Esophagus (tissue), 2 donors: ENCODE measurements at regions not wholly inside any gene's neighbourhood (a gene's known extent, or its start where the extent isn't known, plus 50 kb on each side); places are given as distances from the start of the nearest gene placed in this dataset.

Experiments used
- H3K27ac ChIP-seq, 2 donors: one replicate each; pipeline ENCODE4 v1.5.1; 2013; ENCODE audit warnings: low read depth in 2 of 2, mild to moderate bottlenecking in 2 of 2, inconsistent platforms in 1 of 2, low read length in 1 of 2, moderate library complexity in 1 of 2
- H3K27me3 ChIP-seq, 2 donors: one replicate each; pipeline ENCODE4 v1.6.1; 2013; ENCODE audit warnings: low read length in 2 of 2, control low read depth in 1 of 2, mild to moderate bottlenecking in 1 of 2; ENCODE audit not compliant: insufficient read depth in 2 of 2, control insufficient read depth in 1 of 2
- H3K36me3 ChIP-seq, 2 donors: one replicate each; pipeline ENCODE4 v1.6.1; 2013; ENCODE audit warnings: low read length in 1 of 2; ENCODE audit not compliant: control insufficient read depth in 2 of 2, insufficient read depth in 2 of 2
- H3K4me1 ChIP-seq, 2 donors: one replicate each; pipeline ENCODE4 v1.6.1; 2013; ENCODE audit warnings: low read length in 1 of 2; ENCODE audit not compliant: control insufficient read depth in 2 of 2, insufficient read depth in 2 of 2
- H3K4me3 ChIP-seq, 2 donors: one replicate each; pipeline ENCODE4 v1.5.1; 2013; ENCODE audit warnings: low read length in 2 of 2, mild to moderate bottlenecking in 2 of 2, low read depth in 1 of 2, moderate library complexity in 1 of 2
- H3K9me3 ChIP-seq, 2 donors: one replicate each; pipeline ENCODE4 v1.6.1; 2013; ENCODE audit warnings: mild to moderate bottlenecking in 2 of 2, low read depth in 1 of 2, low read length in 1 of 2, moderate library complexity in 1 of 2; ENCODE audit not compliant: control insufficient read depth in 2 of 2, insufficient read depth in 1 of 2
- WGBS, 2 donors: extraction: QIAGEN DNeasy Blood & Tissue Kit; methylation state at CpG; one replicate each; pipeline ENCODE4 v1.1.7; 2013; 5-methylcytosine and 5-hydroxymethylcytosine counted together
- donor health status: healthy with polysubstance abuse.
- donor health status: Bipolar disorder and iron deficiency.

DNA sequence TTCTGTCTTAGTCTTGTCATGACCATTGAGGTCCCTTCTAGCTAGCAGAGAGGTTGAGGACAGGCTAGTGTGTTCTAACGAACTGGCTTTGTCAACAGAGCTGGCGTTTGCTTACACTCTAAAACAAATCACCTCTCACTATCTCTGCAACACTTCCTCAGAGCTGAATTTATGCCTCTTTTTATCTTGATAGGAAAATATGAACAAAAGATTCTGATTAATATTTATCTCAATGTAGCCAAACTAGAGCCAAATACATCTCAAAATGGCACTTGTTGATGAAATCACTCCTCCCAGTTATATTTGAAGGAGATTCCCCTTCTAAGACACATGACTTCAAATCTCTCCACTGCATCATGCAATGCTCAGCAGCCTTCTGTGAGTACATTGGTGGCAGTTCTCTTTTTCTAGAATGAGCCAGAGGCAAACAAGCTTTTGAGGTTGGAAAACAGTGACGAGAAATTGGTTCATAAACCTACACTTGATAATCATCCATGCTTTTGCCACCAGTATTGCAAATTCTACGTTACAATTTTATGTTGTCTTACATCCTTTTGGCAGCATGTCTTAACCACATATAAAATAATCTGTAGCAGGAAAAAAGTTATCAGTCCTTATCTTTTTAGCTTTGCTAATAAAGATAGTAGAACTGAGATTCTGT, 615.7 kb upstream of the CITED2 start:
- no peaks in the 10 kb centered on the region for H3K9me3 ChIP-seq
- no peaks in the 10 kb centered on the region for H3K4me1 ChIP-seq
- H3K4me3 ChIP-seq = no peak overlapping the region
- H3K36me3 ChIP-seq = no peaks in the 10 kb centered on the region
- H3K27me3 ChIP-seq = no peaks in the 10 kb centered on the region
- WGBS, 2 donors = 61 to 68% methylated on average over 4 of the region's 4 CpGs
- no peak overlapping the region for H3K27ac ChIP-seq

DNA sequence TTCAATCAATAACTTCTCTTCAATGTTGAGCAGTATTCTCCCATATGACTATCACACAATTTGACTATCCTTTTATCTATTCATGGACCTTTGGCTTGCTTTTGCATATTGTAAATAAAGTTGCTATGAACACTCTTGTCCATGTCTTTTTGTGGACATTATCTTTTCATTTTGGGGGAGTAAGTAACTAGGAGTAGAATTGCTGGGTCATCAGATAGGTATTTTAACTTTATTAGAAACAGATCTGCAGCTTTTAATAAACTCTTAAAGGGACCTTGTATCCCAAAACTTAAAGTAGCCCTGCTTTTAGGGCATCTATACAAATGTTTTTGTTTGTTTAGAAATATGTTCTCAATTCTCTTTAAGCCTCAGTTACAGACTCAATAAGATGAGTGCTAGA, 614.2 kb upstream of the CITED2 start:
- Histone ChIP-seq H3K4me1 (no peaks in the 10 kb centered on the region), H3K36me3 (no peaks in the 10 kb centered on the region), H3K27ac (no peak overlapping the region), H3K4me3 (no peak overlapping the region), H3K9me3 (no peaks in the 10 kb centered on the region), H3K27me3 (no peaks in the 10 kb centered on the region)

DNA sequence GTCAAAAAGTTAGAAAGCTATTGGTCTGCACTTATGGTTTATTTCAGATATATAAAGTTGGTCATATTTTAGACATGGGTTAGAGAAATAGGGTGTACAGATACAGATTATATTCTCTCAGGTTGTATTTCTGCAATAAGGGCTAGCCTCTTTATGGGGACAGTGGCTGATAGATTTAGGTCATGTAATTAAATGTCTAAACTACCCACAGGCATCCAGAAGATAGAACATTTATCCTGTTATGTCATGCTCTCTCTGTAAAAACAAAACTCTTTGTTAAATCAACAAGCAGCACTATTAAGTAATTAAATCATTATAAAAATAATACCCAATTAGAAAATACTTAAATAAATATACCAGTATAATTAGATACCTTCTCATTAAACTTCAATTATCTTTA, 612.6 kb upstream of the CITED2 start:
- H3K9me3 ChIP-seq = no peaks in the 10 kb centered on the region
- H3K36me3 ChIP-seq = no peaks in the 10 kb centered on the region
- H3K27me3 ChIP-seq = no peaks in the 10 kb centered on the region
- no peaks in the 10 kb centered on the region for H3K4me1 ChIP-seq
- no peak overlapping the region for H3K27ac ChIP-seq
- no peak overlapping the region for H3K4me3 ChIP-seq

DNA sequence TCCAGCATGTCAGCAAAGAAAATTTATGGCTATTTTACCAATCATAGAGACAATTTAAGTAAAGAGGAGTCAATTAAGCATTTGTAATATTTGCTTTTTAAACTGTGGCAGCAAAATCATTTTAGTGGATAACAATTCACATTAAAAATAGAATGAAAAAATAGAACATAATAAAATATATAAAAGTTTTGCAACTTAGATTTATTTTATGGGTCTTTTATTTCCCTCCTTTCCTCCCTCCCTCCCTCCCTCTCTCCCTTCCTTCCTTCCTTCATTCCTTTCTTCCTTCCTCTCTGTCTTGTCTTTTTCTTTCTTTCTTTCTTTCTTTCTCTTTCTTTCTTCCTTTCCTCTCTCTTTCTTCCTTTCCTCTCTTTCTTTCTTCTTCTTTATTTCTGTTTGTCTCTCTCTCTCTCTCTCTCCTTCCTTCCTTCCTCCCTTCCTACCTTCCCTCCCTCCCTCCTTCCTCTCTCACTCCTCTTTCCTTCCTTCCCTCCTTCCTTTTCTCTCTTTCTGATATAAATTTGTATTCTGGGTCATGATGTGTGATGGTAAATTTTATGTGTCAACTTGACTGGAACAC, 610.9 kb upstream of the CITED2 start:
- H3K27ac ChIP-seq = no peak overlapping the region
- no peak overlapping the region for H3K4me3 ChIP-seq

DNA sequence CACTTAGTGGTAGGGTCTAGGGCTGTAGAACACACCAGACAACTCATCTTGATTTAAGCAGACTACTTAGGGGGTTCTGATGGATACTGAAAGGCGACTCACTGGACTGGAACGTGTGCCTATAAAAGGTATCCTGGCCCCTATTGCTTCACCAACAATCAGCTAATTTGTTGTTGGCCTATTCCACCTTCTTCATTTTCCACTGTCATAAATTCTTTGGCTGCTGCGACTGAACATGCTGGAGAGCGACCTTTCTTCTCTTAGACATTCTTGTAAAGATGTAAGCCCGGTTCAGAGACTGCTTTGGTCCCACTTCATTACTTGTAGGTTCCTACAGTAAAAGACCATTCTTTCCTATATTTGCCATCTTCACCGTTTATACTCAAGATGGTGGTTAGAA, 609.9 kb upstream of the CITED2 start:
- Histone ChIP-seq H3K4me1 (no peaks in the 10 kb centered on the region), H3K36me3 (no peaks in the 10 kb centered on the region), H3K9me3 (no peaks in the 10 kb centered on the region), H3K27ac (peak overlapping the region in 1 of 2 donors; percentile 68), H3K27me3 (no peaks in the 10 kb centered on the region), H3K4me3 (no peak overlapping the region)
- WGBS, 2 donors = 94% methylated on average over 6 of the region's 6 CpGs

More for the DNA sequence above, 610.9 kb upstream of the CITED2 start:
- Histone ChIP-seq H3K27me3 (no peaks in the 10 kb centered on the region), H3K36me3 (no peaks in the 10 kb centered on the region), H3K4me1 (no peaks in the 10 kb centered on the region), H3K9me3 (no peaks in the 10 kb centered on the region)

DNA sequence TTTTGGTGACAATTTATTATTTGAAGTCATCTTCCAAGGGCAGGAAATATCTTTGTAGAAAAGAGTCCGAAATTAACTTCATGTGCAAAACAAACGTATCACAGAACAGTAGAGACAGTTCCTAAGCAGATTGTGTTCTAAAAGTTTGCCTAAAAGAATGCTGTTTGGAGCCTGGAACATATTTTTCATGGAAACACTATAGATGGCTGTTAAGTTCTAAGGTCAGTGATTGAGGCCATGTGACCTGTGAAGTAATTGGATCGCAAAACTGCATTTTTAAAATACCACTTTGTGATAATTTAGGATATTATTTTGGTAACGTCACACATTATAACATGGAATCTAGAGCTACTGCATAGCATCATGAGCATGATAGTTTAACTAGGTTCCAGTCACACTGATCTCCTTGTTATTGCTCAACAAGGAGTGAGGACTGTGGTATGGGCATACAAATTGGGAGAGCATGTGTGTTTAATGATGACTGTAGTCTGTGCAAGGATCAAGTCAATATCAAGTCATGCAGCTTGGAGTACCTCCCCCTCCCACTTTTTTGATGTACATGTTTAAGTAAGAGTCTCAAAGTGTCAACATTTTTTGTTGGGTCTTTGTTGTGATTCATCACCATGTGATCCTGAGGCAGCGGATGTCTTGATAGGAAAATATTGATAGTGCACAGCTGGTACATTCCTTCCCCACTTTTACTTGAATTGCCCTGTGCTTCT, 609.3 kb upstream of the CITED2 start:
- Histone ChIP-seq H3K36me3 (no peaks in the 10 kb centered on the region), H3K27ac (peak overlapping the region in 1 of 2 donors; percentile 68), H3K4me1 (no peaks in the 10 kb centered on the region), H3K9me3 (no peaks in the 10 kb centered on the region), H3K4me3 (no peak overlapping the region), H3K27me3 (no peaks in the 10 kb centered on the region)
- WGBS, 2 donors = 68 to 72% methylated on average over 5 of the region's 5 CpGs

DNA sequence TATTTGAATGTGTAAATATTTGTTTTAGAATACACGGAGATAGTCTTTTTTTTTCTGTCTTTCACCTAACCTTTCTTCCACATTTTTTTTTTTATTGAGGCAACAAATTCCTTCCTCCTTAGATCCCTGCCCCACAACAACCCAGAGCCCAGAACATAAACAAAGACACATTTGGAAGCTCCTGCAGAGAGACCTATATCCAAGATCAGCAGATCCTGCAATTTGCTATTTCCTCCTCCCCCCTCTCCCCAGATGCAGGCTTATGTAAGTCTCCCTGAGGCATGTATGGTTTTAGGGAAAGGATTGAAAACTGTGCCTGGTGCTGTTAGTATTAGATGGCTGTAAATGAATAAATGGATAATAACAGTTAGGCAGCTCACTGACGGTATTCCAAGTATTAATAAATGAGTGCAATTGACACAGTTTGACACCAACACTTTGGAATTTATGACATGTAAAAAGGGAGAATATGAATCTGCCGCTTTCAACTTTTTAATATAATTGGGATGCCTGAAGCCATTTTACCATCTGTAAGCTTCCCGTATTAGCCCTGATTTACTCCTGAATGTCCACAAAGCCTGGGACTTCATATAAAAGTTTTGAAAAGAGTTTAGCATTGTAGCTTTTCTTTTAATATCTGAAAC, 608.3 kb upstream of the CITED2 start:
- H3K4me1 ChIP-seq = no peaks in the 10 kb centered on the region
- H3K27ac ChIP-seq = no peak overlapping the region
- H3K27me3 ChIP-seq = no peaks in the 10 kb centered on the region
- H3K9me3 ChIP-seq = no peaks in the 10 kb centered on the region
- WGBS, 2 donors = 27 to 35% methylated on average over 4 of the region's 4 CpGs
- no peaks in the 10 kb centered on the region for H3K36me3 ChIP-seq
- no peak overlapping the region for H3K4me3 ChIP-seq

DNA sequence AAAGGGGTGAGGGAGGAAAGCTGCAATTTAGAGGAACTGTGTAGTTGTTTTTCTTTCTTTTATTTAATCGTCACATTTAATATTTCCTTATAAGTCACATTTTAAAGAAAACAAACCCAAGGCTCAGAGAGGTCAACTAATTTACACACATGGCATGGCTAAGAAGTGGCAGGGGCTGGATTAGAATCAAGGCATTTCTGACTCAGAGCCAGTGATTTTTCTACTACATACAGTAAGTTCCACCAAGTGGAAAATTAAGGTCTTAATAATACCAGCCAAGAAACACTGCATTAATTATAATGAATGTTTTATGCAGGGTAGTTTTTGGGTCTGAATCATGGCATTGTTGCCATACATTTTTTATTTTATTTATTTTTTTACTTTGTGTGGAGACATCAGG, 607.7 kb upstream of the CITED2 start:
- Histone ChIP-seq H3K27me3 (no peaks in the 10 kb centered on the region), H3K4me3 (no peak overlapping the region), H3K9me3 (no peaks in the 10 kb centered on the region), H3K36me3 (no peaks in the 10 kb centered on the region), H3K4me1 (no peaks in the 10 kb centered on the region), H3K27ac (no peak overlapping the region)
- 0 to 11% methylated on average over 1 of the region's 1 CpG for WGBS, 2 donors

DNA sequence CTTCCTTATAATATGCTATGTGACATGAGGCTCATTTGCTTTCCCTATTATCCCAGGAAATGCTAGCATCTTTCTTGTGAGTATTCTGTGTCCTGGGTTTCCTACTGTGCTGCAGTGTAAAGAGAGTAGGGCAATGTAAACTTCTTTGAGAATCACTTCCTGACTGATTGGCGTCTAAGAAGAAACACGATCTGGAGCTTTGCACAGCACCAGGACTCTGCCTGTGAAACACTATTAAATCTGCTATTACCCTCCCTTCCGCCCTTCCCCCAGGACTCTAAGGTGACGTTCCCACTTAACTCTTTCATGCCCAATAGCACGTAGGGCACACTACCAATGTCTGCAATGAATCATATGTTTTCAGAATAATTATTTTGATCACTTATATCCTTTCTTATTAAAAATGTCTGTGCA, 607.3 kb upstream of the CITED2 start:
- Histone ChIP-seq H3K36me3 (no peaks in the 10 kb centered on the region), H3K4me3 (no peak overlapping the region), H3K9me3 (no peaks in the 10 kb centered on the region), H3K27ac (peak overlapping the region in 1 of 2 donors; percentile 31), H3K4me1 (no peaks in the 10 kb centered on the region), H3K27me3 (no peaks in the 10 kb centered on the region)
- 6% methylated on average over 5 of the region's 5 CpGs for WGBS, 2 donors
